HG03135 (cell line): ENCODE measurements at regions not wholly inside any gene's neighbourhood (a gene's known extent, or its start where the extent isn't known, plus 50 kb on each side); places are given as distances from the start of the nearest gene placed in this dataset.

ENCODE experiments used
- ATAC-seq: cut with Tn5 transposase; IDR thresholded peaks from one replicate; pipeline ENCODE4 v1.9.1; 2021; ENCODE audit warnings: mild to moderate bottlenecking, moderate library complexity; ENCODE audit not compliant: unreplicated experiment

DNA sequence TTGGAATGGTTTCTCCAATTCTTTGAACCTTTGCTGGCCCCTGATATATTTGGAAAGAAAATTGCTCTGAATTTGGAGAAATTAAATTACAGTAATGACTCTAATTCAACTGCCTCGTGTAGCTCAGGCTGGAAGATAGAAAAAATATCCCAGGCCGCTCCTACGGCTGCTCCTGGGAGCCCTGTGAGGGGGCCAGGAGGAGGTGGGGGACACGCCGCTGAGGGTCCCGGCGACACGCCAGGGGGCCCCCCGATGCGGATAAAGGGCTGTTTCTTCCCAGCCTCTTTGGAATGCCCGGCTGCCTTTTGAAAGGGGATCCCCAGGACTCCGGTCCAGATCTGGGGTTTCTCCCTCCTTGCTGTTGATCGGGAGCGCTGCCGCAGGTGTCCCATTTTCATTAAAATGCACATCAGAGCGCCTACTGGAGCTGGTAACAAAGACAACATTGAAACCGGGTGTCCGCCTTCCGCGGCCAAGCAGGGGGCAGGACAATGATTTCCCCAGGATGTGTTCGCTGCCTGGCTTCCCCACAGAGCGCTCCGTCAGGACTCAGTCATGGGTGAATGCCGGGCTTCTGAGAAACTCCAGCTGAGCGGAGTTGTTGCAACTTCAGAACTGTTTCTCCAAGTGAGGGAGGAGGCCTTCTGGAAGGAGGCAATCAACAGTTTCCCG lies 200.1 kb upstream of the KBTBD8 start:
- ATAC-seq = no peak

DNA sequence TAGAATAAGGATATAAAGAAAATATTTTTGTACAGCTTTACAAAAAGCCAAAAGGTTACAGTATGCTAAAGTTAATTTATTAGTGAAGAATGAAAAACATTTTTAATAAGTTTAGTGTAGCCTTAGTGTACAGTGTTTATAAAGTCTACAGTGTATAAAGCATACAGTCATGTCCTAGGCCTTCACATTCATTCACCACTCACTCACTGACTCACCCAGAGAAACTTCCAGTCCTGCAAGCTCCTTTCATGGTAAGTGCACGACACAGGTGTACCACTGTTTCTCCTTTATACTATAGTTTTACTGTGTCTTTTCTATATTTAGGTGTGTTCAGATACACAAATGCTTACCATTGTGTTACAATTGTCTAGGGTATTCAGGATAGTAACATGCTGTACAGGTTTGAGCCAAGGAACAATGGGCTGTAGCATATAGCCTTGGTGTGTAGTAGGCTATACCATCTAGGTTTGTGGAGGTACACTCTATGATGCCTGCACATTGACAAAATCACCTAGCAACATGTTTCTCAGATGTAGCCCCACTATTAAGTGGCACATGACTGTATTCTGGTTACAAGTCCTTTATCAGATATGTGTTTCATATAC lies 197.1 kb upstream of the KBTBD8 start:
- no peak for ATAC-seq

DNA sequence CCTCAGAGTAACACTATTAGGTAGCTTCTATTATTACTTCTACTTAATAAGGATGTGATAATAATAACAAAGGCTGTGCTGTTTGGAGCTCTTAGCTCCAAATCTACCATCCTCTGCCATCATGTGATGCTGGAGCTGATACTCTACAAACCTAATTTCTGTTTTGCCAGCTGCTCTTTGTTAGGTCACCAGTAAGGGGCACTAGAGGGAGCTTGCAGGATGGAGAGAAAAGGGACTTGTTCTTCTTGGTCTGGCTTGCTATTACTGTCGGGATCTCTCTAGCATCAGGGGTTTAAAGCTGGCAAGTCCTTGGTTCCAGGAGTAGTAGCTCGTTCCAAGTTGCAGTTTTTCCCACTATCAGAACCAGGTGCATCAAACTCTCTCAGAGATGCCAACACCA lies 194.9 kb upstream of the KBTBD8 start:
- ATAC-seq = no peak

DNA sequence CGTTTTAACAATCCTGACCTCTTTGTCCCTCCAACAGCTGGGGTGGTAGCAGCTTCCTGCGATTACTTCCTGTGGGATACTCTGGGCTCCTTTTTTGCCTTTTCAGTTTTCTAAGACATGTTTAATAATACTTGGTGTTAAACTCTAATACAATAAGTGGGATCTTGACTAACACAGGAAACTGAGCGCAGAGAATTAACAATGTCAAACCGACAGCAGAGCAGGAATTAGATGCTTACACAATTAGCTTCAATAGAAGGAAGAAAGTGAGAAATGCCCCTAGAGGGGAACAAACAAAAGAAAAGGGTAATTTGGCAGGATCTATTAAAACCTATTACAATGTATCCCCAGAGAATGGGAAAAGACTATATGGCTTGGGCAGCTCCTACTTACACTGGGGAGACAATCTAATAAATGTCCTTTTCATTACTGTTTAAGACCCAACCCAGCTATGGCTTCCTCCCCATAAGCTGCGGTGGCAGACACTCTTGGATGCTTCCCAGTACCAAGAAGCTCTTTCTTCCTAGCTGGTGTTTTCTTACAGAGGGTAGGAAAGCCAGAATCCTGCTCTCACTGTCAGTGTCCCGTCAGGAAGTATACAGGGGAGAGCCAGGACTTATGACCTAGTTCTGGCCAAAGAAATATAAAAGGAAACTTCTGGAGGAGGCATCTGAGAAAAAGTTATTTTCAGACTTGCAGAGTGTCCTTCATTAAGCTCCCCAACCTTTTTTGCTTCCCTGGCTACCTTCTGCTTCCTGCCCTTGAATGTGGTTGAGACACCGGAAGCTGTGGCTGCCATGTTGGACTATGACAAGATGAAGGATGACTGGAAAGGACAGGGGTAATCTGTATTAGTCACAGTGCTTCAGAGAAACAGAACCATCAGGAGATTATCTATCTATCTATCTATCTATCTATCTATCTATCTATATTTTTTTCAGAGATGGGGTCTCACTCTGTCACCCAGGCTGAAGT lies 194.1 kb upstream of the KBTBD8 start:
- ATAC-seq = no peak

DNA sequence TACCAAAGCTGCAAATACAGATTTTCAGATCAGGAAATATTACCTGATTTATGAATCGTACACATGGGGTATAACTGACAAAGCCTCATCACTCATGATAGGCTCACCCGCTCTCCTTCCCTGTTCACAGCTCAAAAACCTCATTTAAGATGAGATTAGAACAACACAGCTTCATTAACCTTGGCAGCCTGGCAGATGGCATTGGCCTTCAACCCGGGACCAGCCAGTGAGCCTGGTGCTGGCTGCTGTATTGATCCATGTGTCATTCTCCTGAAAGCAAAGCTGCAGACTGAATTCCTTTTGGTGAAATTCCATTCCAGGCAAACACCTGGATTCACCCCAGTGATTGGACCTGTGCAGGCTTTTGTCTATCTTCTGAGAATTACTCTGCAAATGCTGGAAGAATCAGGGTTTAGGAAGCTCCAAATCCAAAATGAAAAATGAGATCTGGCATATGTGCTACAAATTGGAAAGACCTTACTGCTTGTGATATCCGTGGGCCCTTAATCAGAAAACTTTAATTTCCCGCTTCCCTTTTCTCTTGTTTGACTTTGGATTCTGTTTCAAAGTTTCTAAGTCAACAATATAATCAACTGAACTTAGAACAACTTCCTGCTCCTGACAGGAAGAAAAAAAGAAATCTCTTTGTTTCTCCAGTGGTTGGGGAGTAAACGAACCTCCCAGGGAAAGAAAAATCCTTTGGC lies 189.1 kb upstream of the KBTBD8 start:
- ATAC-seq = no peak

DNA sequence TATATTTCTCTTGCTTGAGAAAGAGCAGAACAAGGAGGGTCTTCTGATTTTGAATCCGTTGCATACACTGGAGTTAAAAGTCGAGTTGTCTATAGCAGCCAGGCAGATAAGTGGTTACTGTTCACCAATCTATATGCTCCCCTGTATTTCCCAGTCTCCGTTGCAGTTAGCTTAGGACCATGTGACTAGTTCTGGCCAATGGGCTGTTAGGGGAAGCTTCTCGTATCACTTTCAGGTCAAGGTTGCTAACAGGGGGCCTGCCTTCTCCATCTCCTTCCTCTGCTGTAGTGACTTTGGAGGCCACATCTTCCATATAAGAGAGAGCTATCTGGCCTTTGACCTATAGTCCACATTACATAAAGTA lies 188.5 kb upstream of the KBTBD8 start:
- no peak for ATAC-seq

DNA sequence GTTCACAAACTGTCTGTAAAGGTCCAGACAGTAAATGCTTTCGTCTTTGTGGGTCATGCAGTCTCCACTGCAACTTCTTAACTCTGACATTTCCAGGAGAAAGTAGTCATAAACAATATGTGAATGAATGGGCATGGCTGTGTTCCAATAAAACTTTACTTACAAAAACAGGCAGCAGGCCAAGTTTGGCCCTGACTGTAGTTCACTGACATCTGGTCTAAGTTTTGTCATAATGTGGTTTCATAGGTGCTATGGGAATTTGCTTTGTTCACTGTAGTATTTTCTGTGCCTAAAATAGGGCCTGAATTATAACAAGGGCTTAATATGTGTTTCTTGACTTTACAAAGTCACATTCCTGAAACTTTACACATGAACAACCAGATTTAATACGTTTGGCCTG lies 186.0 kb upstream of the KBTBD8 start:
- no peak for ATAC-seq

DNA sequence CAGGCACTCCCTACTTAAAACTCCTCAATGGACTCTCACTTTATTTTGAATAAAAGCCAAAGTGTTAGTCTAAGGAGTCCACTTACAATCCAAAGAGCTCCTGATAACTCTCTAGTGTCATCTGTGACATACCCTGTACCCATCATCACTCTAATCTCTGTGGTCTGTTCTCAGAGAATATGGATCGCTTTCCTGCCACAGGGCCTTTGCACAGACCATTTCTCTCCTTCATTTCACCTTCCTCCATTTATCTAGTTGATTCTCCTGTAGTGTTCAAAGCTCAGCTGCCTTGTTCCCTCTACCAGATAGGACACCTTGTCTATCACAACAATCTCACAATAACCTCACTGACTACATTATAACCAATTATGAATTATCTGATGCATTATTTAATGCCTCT lies 185.4 kb upstream of the KBTBD8 start:
- no peak for ATAC-seq

DNA sequence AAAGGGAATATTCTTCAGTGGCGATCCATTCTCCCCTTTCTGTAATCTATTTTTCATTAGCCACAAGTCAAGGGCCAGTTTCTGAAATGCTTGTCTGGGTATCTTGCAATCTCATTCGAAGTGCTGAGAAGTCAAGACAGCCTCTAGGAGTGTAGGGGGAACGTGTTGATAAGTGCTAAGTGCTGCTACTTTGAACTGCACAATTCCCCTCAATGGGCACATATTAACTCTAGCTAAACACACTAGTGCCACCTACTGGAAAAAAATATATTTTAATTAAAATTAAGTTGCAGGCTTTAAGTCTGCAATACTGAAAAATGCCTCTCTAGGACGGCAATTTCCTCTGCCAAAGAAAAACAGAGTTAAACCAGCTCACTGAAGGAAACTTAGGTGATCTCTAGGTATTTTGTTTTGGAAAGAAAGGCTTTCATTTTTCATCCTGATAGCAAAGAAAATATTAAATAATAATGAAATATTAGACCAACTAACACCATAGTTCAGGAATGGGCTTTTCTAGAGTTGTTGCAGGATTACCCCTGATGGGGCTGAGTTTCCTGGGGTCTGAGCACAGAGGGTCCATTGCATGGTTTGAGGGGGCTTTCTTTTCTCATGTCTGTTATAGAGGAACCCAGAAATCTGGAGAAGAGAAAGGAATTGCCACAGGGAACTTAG lies 181.9 kb upstream of the KBTBD8 start:
- ATAC-seq = peak; percentile 57

DNA sequence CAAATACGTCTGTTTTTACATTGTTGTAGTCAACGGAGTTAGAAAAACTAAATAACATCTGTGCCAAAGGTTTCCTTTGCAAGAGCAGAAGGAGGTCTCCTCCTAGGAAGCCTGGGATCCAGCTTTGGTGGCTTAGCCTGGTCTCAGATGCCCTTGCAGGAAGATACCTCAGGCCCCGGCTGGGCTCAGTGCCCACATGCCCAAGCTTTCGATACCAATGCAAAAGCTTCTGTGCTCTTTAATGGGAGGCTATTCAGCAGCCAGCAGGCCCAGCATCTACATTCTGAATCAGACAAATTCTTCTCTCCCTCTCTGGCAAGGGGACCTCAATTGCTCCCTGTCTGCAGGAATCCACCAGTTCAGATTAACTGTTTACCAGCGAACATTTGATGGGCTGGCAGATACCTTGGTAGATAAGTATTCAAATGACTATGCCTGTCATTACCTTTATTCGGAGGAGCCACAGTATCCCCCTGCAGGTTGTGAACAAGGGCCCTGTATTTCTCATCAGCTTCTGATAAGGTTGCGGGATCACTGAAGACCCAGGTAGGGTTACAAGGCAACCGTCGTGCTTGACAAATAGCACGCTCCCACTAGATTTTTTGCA lies 180.1 kb upstream of the KBTBD8 start:
- no peak for ATAC-seq

DNA sequence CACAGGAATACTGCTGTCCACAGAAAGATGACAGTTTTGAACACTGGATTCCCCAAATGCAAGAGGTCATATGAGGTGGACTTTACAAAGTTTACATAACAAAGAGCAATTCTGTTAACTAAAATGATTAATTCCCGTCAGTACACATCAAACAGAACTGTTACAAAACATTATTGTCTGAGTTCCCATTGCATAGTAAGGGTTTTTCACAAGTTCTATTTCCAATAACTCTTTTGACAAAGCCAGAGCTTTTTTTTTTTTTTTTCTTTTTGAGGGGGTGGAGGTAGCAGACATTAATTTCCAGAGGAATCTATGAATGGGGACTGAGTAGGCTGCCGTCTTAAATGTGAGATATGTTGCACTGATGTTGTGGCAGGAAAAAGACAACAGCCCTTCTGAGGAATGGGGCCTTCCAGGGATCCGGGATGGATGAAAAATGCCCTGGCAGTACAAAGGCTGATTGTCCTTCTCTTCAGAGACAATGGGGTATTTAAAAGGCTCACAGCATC lies 178.1 kb upstream of the KBTBD8 start:
- ATAC-seq = no peak

DNA sequence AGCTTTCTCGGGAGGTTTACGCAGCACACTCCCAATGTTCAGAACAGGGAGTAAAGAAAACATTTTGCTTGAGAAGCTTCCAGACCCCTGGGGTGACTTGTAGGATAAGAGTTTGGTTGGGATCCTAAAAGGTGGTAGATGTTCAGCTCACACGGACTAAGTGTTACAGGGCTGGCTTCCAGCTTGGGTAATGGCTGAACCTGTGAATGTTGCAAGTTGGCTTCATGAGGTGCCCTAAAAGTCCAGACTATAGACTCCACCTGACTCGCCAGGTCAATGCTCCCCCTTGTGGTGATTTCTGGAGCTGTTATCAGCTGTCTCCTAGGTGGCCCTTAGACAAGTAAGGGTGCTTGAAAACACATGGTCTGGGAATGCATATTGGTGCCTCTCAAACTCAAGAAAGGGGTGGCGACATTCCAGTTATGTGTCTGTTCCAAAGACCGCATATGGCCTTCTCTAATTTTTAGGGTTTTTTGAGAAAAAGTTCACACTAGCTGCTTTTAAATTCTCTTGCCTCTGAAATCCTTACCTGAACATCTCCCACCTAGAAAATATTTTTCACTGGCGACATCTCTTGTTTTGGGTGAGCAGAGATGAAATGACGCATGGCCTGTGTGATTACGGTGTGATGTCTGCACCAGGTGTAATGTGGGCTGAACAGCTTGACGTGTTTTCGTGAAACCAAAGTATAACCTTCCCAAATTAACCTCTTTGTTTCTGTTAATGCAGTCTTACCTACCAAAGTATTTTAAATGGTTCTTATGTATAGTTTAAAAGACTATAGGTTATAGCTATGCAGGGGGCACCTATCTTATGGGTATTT lies 175.7 kb upstream of the KBTBD8 start:
- peak; percentile 81 for ATAC-seq

DNA sequence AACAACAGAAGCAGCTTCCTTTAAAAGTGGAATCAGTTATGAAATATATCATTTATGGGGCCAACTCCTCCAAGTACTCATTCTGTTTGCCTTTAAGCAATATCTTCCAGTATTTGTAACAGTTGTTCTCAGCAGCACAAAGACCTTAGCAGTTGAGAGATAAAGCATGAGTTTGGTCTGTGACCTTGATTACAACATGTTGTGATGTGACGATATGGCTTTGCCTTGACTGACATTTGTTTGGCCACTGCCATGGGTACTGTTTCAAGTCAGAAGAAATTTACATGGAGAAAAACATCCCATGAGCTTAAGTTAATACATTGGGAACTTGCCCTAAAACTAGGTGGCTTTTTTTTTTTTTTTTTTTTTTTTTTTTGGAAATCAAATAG lies 175.1 kb upstream of the KBTBD8 start:
- ATAC-seq = no peak

DNA sequence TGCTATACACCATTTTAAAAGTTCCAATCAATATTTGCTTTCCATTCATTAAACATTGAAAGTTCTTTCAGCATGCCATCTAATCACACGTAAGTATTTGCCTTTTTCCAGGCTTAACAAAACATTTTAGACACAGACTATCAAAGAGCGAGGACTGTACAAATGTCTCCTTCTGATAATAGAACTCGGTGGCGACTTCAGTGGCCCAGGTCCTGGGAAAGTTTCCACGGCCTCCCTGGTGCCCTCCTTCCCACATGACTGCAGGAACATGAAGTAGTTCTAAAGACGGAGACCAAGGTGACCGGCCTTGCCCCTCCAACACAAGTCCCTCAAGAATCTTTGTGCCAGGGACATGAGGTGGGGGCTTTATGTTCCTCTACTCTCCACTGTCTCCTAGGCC lies 174.6 kb upstream of the KBTBD8 start:
- no peak for ATAC-seq

DNA sequence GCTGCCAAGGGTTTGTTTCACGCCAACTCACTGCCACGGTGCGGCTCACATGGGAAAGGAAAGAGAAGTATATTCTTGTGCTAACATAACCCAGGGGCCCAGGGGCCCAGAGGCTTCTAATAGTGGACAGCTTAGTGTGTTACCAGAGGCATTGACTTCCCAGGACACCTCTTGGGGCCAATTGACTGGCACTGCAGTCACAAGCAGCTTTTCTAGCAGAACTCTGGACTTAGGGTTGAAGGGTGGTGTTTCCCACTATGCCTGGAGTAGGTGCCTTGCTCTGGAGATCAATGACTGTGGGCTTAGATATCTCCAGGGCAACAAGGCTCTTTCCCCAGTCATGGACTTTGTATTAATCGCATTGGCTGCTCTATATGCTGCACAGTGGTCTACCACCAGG lies 172.7 kb upstream of the KBTBD8 start:
- no peak for ATAC-seq

DNA sequence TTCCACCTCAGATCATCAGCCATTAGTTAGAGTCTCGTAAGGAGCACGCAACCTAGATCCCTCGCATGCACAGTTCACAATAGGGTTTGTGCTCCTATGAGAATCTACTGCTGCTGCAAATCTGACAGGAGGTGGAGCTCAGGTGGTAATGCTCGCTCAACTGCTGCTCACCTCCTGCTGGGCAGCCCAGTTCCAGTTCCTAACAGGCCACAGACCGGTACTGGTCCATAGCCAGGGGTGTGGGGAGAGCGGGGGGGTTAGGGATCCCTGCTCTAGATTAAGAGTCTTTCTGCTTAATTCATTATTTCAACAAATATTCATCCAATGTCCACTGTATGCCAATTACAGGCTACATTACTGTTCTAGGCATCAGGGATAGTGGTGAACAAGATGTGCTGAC lies 170.4 kb upstream of the KBTBD8 start:
- no peak for ATAC-seq

DNA sequence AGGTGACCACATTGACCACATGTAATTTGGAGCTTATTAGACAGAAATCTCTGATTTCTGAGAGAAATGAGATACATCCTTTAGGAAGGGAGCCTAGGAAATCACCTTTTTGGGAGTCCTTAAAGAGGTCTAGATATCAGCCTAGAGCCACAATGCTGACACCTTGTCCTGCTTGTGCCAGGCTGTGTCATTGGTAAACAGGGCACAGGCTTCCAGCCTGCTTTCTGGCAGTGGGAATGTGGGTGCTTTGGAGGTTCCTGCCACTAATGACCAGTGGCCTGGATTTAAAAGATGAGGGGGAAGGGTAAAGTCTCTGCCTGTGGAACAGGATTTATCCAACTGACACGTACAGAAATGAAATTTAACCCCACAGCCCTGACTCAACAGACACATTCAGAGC lies 169.8 kb upstream of the KBTBD8 start:
- no peak for ATAC-seq

DNA sequence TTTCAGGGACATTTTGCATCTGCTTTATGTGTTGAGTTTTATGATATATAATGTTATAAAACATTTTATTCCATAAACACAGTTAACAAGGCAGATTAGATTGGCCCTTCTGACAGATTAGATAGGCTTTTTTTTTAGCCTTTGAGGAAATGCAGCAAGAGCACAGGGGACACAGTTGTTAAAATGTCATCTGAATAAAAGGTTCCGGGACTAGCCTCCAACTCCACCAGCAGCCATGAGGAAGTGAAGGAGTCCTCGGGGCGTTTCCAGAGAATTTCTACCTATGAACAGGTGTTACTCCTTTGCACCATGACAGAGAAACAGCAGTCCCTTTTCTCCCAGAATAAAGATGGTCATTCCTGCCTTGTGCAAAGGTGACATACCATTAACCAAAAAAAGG lies 167.8 kb upstream of the KBTBD8 start:
- no peak for ATAC-seq

DNA sequence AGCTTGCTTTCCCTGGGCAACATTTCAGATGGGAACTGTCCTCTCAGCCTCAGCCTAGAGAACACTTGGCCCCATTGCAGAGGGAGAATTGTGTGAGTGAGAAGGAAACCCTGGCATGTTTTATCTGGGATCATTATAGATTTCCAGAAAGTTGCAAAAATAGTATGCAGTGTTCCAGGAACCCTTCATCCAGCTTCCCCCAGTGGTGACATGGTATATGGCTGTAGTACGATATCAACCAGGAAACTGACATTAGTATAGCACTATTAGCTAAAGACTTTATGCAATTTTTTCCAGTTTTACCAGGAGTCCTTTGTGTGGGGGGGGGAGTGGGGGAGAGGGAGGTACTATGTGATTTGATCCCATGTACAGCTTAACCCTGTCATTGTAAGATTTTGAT lies 166.2 kb upstream of the KBTBD8 start:
- no peak for ATAC-seq
